ENCODE measurements at regions not wholly inside any gene's neighbourhood (a gene's known extent, or its start where the extent isn't known, plus 50 kb on each side); places are given as distances from the start of the nearest gene placed in this dataset.

GRCh38 chr4:53680168-53680567 is 88.9 kb upstream of the LNX1 start:
- no peaks in the 10 kb centered on the region for H3K36me3 ChIP-seq (replicated peaks in 1 of 2; ENCODE audit: control insufficient read depth in 1 of 2, insufficient read depth in 2 of 2, low read length in 2 of 2)
- Mint-ChIP-seq H3K4me3 (no peak overlapping the region), H3K4me1 (peaks cover 23% of the 10 kb centered on the region), H3K9me3 (peaks cover 0 to 8% (median 2%) of the 10 kb centered on the region in 7 donors), H3K27me3 (ENCODE audit: low read depth in 3 of 3) (peaks cover 0 to 3% (median 0%) of the 10 kb centered on the region in 3 donors), H3K36me3 (no peaks in the 10 kb centered on the region), H3K27ac (no peak overlapping the region)
- H4K20me1 ChIP-seq (ENCODE audit: insufficient read depth, low read length): no peaks in the 10 kb centered on the region
- H3K9me3 ChIP-seq (replicated peaks in 1 of 2; ENCODE audit: control insufficient read depth in 1 of 2, insufficient read depth in 1 of 2, low read length in 2 of 2): peaks cover 0 to 3% of the 10 kb centered on the region in 2 donors
- no peak overlapping the region for H3K4me3 ChIP-seq (replicated peaks in 1 of 3; ENCODE audit: low read depth in 2 of 3, low read length in 3 of 3)
- no peak overlapping the region for H3K27ac ChIP-seq (ENCODE audit: low read depth in 1 of 2, low read length in 2 of 2)
- TF ChIP-seq CTCF (IDR thresholded peaks at IDR 0.05): no peak
- no peak overlapping the region for H3K9ac ChIP-seq (ENCODE audit: insufficient read depth, low read length, poor library complexity, severe bottlenecking)
- intact Hi-C loops (cut with micrococcal nuclease): no loop called here
- H3K79me2 ChIP-seq (ENCODE audit: insufficient read depth, low read length): no peaks in the 10 kb centered on the region
- peaks cover 15 to 21% of the 10 kb centered on the region in 2 donors for H3K4me1 ChIP-seq (ENCODE audit: control insufficient read depth in 1 of 2, insufficient read depth in 2 of 2, low read length in 2 of 2)
- WGBS (ENCODE audit: insufficient coverage): 96% methylated on average over 2 of the region's 2 CpGs
- H2AFZ ChIP-seq (ENCODE audit: insufficient read depth, low read depth, low read length, poor library complexity, severe bottlenecking): no peak overlapping the region
- H3K27me3 ChIP-seq (ENCODE audit: control insufficient read depth in 2 of 2, insufficient read depth in 2 of 2, low read length in 2 of 2): no peaks in the 10 kb centered on the region
- no peak for DNase-seq
- H3K4me2 ChIP-seq (replicated peaks; ENCODE audit: extremely low read depth, low read length, poor library complexity, severe bottlenecking): no peak overlapping the region

- H3K4me2 ChIP-seq (replicated peaks; ENCODE audit: extremely low read depth, low read length, poor library complexity, severe bottlenecking): peak overlapping the region; percentile 56
- H3K36me3 ChIP-seq (replicated peaks in 1 of 2; ENCODE audit: control insufficient read depth in 1 of 2, insufficient read depth in 2 of 2, low read length in 2 of 2): no peaks in the 10 kb centered on the region
- Mint-ChIP-seq H3K4me3 (peak overlapping the region in 1 of 2 donors; percentile 13), H3K9me3 (peaks cover 0 to 8% (median 2%) of the 10 kb centered on the region in 7 donors), H3K27ac (peak overlapping the region in 3 of 7 donors; percentile 12 to 55 (median 54)), H3K27me3 (ENCODE audit: low read depth in 3 of 3) (peaks cover 0 to 2% (median 0%) of the 10 kb centered on the region in 3 donors), H3K36me3 (no peaks in the 10 kb centered on the region), H3K4me1 (peaks cover 25% of the 10 kb centered on the region)
- no peaks in the 10 kb centered on the region for H3K79me2 ChIP-seq (ENCODE audit: insufficient read depth, low read length)
- peak; percentile 23 to 76 (median 50) for DNase-seq
- H3K4me1 ChIP-seq (ENCODE audit: control insufficient read depth in 1 of 2, insufficient read depth in 2 of 2, low read length in 2 of 2): peaks cover 15 to 21% of the 10 kb centered on the region in 2 donors
- intact Hi-C loops (cut with micrococcal nuclease): no loop called here
- peak overlapping the region in 1 of 2 donors; percentile 29 for H3K27ac ChIP-seq (ENCODE audit: low read depth in 1 of 2, low read length in 2 of 2)
- no peak overlapping the region for H3K9ac ChIP-seq (ENCODE audit: insufficient read depth, low read length, poor library complexity, severe bottlenecking)
- H3K4me3 ChIP-seq (replicated peaks in 1 of 3; ENCODE audit: low read depth in 2 of 3, low read length in 3 of 3): peak overlapping the region in 1 of 3 experiments; percentile 34
- no peak for TF ChIP-seq CTCF (IDR thresholded peaks at IDR 0.05)
- no CpG with 5 or more reads among the region's 1 CpG for WGBS (ENCODE audit: insufficient coverage)
- no peaks in the 10 kb centered on the region for H4K20me1 ChIP-seq (ENCODE audit: insufficient read depth, low read length)
- H2AFZ ChIP-seq (ENCODE audit: insufficient read depth, low read depth, low read length, poor library complexity, severe bottlenecking): no peak overlapping the region
- H3K9me3 ChIP-seq (replicated peaks in 1 of 2; ENCODE audit: control insufficient read depth in 1 of 2, insufficient read depth in 1 of 2, low read length in 2 of 2): peaks cover 0 to 3% of the 10 kb centered on the region in 2 donors
- H3K27me3 ChIP-seq (ENCODE audit: control insufficient read depth in 2 of 2, insufficient read depth in 2 of 2, low read length in 2 of 2): no peaks in the 10 kb centered on the region
Observed at GRCh38 chr4:53676402-53676871, 85.2 kb upstream of the LNX1 start.

All from CD14-positive monocyte (primary cell).